WTC11 (cell line): ENCODE measurements at regions not wholly inside any gene's neighbourhood (a gene's known extent, or its start where the extent isn't known, plus 50 kb on each side); places are given as distances from the start of the nearest gene placed in this dataset.

Experiments used
- AFF4 ChIP-seq: sonication (generic); formaldehyde crosslinking; IDR thresholded peaks from 2 replicates; pipeline ENCODE4 v1.8.1; 2023; ENCODE audit warnings: mild to moderate bottlenecking, missing genetic modification reagents, borderline replicate concordance
- ELF4 ChIP-seq: sonication (generic); formaldehyde crosslinking; IDR thresholded peaks from 2 replicates; pipeline ENCODE4 v1.8.1; 2022; ENCODE audit warnings: low read depth, mild to moderate bottlenecking, moderate library complexity, missing genetic modification reagents
- TF ChIP-seq, protein P1 (sequence below): fragments of 200-600 bp; IDR thresholded peaks from 2 replicates; pipeline ENCODE4 v1.8.0; 2022; ENCODE audit warnings: antibody characterized with exemption

DNA sequence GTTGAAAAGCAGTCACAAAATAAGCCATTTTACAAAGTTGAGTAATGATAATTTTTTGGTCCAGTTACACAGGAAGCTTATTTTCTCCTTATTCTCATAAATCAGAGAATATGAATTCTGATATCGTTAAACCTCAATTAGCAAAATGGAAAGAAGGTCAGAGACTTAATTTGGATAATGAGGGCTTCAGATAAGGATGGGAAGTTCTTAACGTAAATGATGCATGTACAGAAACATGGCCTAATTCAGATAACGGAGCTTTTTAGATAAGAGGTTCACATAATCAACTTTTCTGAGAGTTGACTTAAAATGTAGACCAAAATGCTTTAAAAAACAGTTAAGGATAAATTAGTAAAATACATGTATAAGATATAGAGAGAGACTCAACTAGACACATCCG lies 746.3 kb upstream of the SLC10A2 start:
- TF ChIP-seq ELF4 (CRISPR knock-in tag) = no peak
- TF ChIP-seq, protein P1, sequence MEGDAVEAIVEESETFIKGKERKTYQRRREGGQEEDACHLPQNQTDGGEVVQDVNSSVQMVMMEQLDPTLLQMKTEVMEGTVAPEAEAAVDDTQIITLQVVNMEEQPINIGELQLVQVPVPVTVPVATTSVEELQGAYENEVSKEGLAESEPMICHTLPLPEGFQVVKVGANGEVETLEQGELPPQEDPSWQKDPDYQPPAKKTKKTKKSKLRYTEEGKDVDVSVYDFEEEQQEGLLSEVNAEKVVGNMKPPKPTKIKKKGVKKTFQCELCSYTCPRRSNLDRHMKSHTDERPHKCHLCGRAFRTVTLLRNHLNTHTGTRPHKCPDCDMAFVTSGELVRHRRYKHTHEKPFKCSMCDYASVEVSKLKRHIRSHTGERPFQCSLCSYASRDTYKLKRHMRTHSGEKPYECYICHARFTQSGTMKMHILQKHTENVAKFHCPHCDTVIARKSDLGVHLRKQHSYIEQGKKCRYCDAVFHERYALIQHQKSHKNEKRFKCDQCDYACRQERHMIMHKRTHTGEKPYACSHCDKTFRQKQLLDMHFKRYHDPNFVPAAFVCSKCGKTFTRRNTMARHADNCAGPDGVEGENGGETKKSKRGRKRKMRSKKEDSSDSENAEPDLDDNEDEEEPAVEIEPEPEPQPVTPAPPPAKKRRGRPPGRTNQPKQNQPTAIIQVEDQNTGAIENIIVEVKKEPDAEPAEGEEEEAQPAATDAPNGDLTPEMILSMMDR = no peak
- no peak for TF ChIP-seq AFF4 (CRISPR knock-in tag)
